Activated naive CD4-positive, alpha-beta T cell treated with anti-CD3 and anti-CD28 coated beads, Interleukin-2, amount 50 U/mL, for 24 hours (primary cell): ENCODE measurements at regions not wholly inside any gene's neighbourhood (a gene's known extent, or its start where the extent isn't known, plus 50 kb on each side); places are given as distances from the start of the nearest gene placed in this dataset.

Source experiments
- H3K27ac Mint-ChIP-seq: one replicate; pipeline ENCODE4 v1.8.0; 2021; ENCODE audit warnings: mild to moderate bottlenecking, mixed read lengths
- H3K27me3 Mint-ChIP-seq: one replicate; pipeline ENCODE4 v1.8.0; 2021; ENCODE audit warnings: mixed read lengths
- H3K36me3 Mint-ChIP-seq: one replicate; pipeline ENCODE4 v1.8.0; 2021; ENCODE audit warnings: mixed read lengths
- H3K4me1 Mint-ChIP-seq: one replicate; pipeline ENCODE4 v1.8.0; 2021; ENCODE audit warnings: mixed read lengths
- H3K4me3 Mint-ChIP-seq: one replicate; pipeline ENCODE4 v1.8.0; 2021; ENCODE audit warnings: mild to moderate bottlenecking, mixed read lengths
- H3K9me3 Mint-ChIP-seq: one replicate; pipeline ENCODE4 v1.8.0; 2021; ENCODE audit warnings: mixed read lengths

- H3K4me1 Mint-ChIP-seq, result peaks cover 13% of the 10 kb centered on the region
- H3K4me3 Mint-ChIP-seq, result no peak overlapping the region
- H3K27ac Mint-ChIP-seq, result no peak overlapping the region
- H3K9me3 Mint-ChIP-seq, result no peaks in the 10 kb centered on the region
- peaks cover 2% of the 10 kb centered on the region for H3K36me3 Mint-ChIP-seq
- no peaks in the 10 kb centered on the region for H3K27me3 Mint-ChIP-seq
These were observed 119.9 kb upstream of the STT3B start for GRCh38 chr3:31412832-31413231.

- no peak overlapping the region for H3K4me3 Mint-ChIP-seq
- H3K9me3 Mint-ChIP-seq, result no peaks in the 10 kb centered on the region
- H3K27me3 Mint-ChIP-seq, result no peaks in the 10 kb centered on the region
- peaks cover 2% of the 10 kb centered on the region for H3K36me3 Mint-ChIP-seq
- no peak overlapping the region for H3K27ac Mint-ChIP-seq
- peaks cover 11% of the 10 kb centered on the region for H3K4me1 Mint-ChIP-seq
These were observed 119.2 kb upstream of the STT3B start for GRCh38 chr3:31413515-31413914.

DNA sequence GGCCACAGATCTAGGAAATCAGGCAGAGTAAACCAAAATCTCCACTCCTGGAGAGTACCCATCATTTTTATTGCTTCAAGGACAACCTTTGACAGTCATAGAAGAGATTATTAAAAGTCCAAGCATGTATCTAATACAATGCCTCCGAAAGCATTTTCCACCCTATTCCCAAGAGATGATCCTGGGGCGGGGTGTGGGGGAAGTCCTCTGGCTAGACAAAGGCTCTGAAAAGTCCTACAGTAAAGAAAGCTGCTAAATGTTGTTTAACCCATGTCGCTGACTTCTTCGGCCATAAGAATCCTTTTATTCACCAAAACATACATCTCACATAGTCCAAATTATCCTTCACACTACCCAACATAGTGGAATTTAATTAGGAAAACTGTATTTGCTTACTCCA lies 115.7 kb upstream of the STT3B start:
- no peaks in the 10 kb centered on the region for H3K9me3 Mint-ChIP-seq
- no peaks in the 10 kb centered on the region for H3K36me3 Mint-ChIP-seq
- H3K27ac Mint-ChIP-seq, result no peak overlapping the region
- H3K4me3 Mint-ChIP-seq, result no peak overlapping the region
- no peaks in the 10 kb centered on the region for H3K27me3 Mint-ChIP-seq
- peaks cover 6% of the 10 kb centered on the region for H3K4me1 Mint-ChIP-seq

DNA sequence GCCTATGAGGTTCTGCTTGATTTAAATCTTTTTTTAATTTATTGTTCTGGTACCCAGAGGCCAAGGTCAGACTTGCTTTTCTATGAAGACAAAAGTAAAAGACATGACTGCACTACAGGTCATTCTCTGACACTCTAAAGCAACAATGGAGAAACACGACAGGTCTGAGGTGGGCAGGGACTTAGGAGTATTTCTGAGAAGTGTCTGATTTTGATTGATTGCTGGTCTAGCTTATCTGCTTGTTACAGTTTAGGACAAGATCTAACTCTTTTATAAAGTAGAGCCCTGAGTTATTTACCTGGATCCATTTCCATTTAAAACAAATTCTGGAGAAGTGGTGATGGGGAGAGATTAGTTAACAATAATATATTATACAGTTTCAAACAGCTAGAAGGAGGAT lies 115.2 kb upstream of the STT3B start:
- Mint-ChIP-seq H3K9me3 (no peaks in the 10 kb centered on the region), H3K27me3 (no peaks in the 10 kb centered on the region), H3K4me1 (peaks cover 10% of the 10 kb centered on the region), H3K27ac (no peak overlapping the region), H3K4me3 (no peak overlapping the region), H3K36me3 (no peaks in the 10 kb centered on the region)

DNA sequence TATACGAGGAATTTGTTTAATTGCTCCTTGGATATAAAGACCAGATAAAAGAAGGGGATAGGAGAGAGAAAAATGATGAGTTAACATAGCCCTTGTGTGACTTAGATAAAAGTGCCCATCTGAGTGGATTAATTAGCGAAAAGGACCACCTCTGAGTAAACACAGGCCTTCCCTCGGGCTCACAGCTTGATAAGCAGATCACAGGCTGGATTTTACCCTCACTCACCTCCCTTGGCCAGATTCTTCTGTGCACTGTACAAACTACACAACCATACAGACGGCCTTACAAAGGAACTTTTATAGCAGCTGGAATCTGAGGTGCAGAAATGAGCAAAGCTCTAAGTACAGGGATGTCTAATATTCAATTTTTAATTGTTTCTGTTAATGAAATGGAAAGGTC lies 112.4 kb upstream of the STT3B start:
- Mint-ChIP-seq H3K36me3 (no peaks in the 10 kb centered on the region), H3K9me3 (no peaks in the 10 kb centered on the region), H3K4me3 (no peak overlapping the region), H3K27ac (no peak overlapping the region), H3K4me1 (peaks cover 11% of the 10 kb centered on the region), H3K27me3 (no peaks in the 10 kb centered on the region)

- Mint-ChIP-seq H3K27ac (no peak overlapping the region), H3K27me3 (no peaks in the 10 kb centered on the region), H3K9me3 (no peaks in the 10 kb centered on the region), H3K4me1 (peaks cover 11% of the 10 kb centered on the region), H3K36me3 (no peaks in the 10 kb centered on the region), H3K4me3 (no peak overlapping the region)
These were observed 111.2 kb upstream of the STT3B start for GRCh38 chr3:31421314-31422048.

- Mint-ChIP-seq H3K36me3 (no peaks in the 10 kb centered on the region), H3K4me1 (peaks cover 11% of the 10 kb centered on the region), H3K27ac (peak overlapping the region; percentile 14), H3K9me3 (no peaks in the 10 kb centered on the region), H3K4me3 (no peak overlapping the region), H3K27me3 (no peaks in the 10 kb centered on the region)
These were observed 110.5 kb upstream of the STT3B start for GRCh38 chr3:31422237-31422636.

GRCh38 chr3:31423482-31423881 lies 109.2 kb upstream of the STT3B start:
- no peak overlapping the region for H3K27ac Mint-ChIP-seq
- no peaks in the 10 kb centered on the region for H3K9me3 Mint-ChIP-seq
- no peak overlapping the region for H3K4me3 Mint-ChIP-seq
- H3K36me3 Mint-ChIP-seq, result no peaks in the 10 kb centered on the region
- H3K27me3 Mint-ChIP-seq, result no peaks in the 10 kb centered on the region
- peaks cover 11% of the 10 kb centered on the region for H3K4me1 Mint-ChIP-seq

- H3K27me3 Mint-ChIP-seq, result no peaks in the 10 kb centered on the region
- H3K4me3 Mint-ChIP-seq, result no peak overlapping the region
- H3K36me3 Mint-ChIP-seq, result peaks cover 3% of the 10 kb centered on the region
- H3K4me1 Mint-ChIP-seq, result peaks cover 11% of the 10 kb centered on the region
- H3K27ac Mint-ChIP-seq, result no peak overlapping the region
- peaks cover 10% of the 10 kb centered on the region for H3K9me3 Mint-ChIP-seq
These were observed 107.3 kb upstream of the STT3B start for GRCh38 chr3:31425401-31425800.

- peaks cover 10% of the 10 kb centered on the region for H3K9me3 Mint-ChIP-seq
- H3K27me3 Mint-ChIP-seq, result no peaks in the 10 kb centered on the region
- H3K36me3 Mint-ChIP-seq, result peaks cover 3% of the 10 kb centered on the region
- no peak overlapping the region for H3K27ac Mint-ChIP-seq
- no peak overlapping the region for H3K4me3 Mint-ChIP-seq
- H3K4me1 Mint-ChIP-seq, result no peaks in the 10 kb centered on the region
These were observed 105.1 kb upstream of the STT3B start for GRCh38 chr3:31427623-31428022.

GRCh38 chr3:31431321-31431720 lies 101.4 kb upstream of the STT3B start:
- peaks cover 6% of the 10 kb centered on the region for H3K36me3 Mint-ChIP-seq

DNA sequence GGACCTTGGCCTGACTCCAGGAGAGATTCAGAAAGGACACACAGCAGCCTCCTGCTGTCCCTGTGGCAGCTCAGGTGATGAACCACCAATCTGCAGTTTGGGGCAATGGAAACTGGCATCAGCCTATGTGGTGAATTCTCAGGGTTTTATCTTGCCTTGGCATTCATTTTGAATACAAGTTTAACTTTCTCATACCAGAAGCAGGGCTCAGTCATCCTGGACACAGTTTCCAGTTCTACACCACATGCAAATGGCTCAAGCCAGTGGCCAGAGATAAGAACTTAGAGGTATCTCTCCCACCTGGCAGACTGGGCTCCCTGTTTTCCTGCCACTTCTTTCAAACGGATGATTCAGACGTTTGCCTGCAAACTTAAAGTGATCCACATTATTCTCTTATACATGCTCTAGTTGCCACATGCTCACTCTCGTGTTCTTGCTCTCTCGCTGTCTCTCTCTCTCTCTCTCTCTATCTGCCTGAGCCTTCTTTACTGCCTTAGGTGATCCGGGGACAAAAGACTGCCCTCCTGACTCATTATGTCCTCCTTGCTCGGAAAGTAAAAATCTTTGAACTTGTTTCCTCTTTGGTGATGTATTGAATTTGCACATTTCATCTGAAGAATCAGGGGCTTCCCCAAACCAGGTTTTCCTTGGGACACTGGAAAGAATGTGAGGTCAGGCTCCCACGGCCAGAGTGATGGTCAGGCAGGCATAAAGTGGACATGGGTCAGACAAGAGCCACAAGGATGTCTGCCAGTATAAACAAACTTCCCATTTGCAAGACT lies 99.6 kb upstream of the STT3B start:
- Mint-ChIP-seq H3K27ac (no peak overlapping the region), H3K36me3 (peaks cover 14% of the 10 kb centered on the region), H3K9me3 (peaks cover 24% of the 10 kb centered on the region), H3K4me3 (no peak overlapping the region), H3K27me3 (no peaks in the 10 kb centered on the region), H3K4me1 (no peaks in the 10 kb centered on the region)

More at GRCh38 chr3:31431321-31431720, 101.4 kb upstream of the STT3B start:
- Mint-ChIP-seq H3K4me3 (no peak overlapping the region), H3K4me1 (no peaks in the 10 kb centered on the region), H3K9me3 (peaks cover 10% of the 10 kb centered on the region), H3K27me3 (no peaks in the 10 kb centered on the region), H3K27ac (no peak overlapping the region)

GRCh38 chr3:31433679-31433992 lies 99.1 kb upstream of the STT3B start:
- H3K4me3 Mint-ChIP-seq, result no peak overlapping the region
- no peaks in the 10 kb centered on the region for H3K4me1 Mint-ChIP-seq
- peaks cover 23% of the 10 kb centered on the region for H3K9me3 Mint-ChIP-seq
- peaks cover 14% of the 10 kb centered on the region for H3K36me3 Mint-ChIP-seq
- no peak overlapping the region for H3K27ac Mint-ChIP-seq
- no peaks in the 10 kb centered on the region for H3K27me3 Mint-ChIP-seq

GRCh38 chr3:31434819-31435218 lies 97.9 kb upstream of the STT3B start:
- H3K9me3 Mint-ChIP-seq, result peaks cover 15% of the 10 kb centered on the region
- H3K27ac Mint-ChIP-seq, result no peak overlapping the region
- H3K4me3 Mint-ChIP-seq, result no peak overlapping the region
- no peaks in the 10 kb centered on the region for H3K27me3 Mint-ChIP-seq
- peaks cover 11% of the 10 kb centered on the region for H3K36me3 Mint-ChIP-seq
- peaks cover under 1% of the 10 kb centered on the region for H3K4me1 Mint-ChIP-seq

DNA sequence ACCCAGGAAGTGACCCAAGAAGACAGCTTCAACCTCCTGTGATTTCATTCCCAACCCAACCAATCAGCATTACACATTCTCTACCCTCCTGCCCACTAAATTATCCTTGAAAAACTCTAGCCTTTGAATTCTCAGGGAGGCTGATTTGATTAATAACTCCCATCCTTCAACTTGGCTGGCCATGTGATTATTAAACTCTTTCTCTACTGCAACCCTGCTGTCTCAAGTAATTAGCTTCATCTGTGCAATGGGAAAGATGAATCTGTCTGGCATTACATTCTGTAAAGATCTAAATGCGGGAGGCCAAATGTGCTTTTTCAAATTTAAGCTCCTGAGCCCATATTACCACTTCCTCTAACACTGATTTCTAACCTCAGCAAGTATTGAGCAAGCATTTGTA lies 95.9 kb upstream of the STT3B start:
- H3K4me1 Mint-ChIP-seq, result peaks cover 11% of the 10 kb centered on the region
- H3K9me3 Mint-ChIP-seq, result peaks cover 15% of the 10 kb centered on the region
- no peak overlapping the region for H3K27ac Mint-ChIP-seq
- H3K27me3 Mint-ChIP-seq, result no peaks in the 10 kb centered on the region
- peaks cover 11% of the 10 kb centered on the region for H3K36me3 Mint-ChIP-seq
- H3K4me3 Mint-ChIP-seq, result no peak overlapping the region

DNA sequence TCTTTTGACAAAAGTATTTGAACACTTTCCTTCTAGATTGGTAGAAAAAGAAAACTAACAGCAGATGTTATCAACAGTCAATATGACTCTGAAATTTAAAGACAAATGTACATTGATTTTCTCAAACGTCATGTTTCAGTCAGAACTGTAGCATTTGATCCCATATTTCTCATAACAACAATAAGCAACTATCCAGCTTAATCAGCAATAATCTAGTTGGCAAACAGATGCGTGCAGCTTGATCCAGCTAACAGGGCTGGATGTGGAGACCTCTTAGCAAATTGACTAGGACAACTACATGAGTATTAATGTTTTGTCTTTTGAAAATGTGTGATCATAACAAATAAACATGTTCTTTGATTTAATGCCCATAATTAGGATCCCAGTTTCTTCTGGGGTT lies 94.0 kb upstream of the STT3B start:
- no peak overlapping the region for H3K27ac Mint-ChIP-seq
- peaks cover 15% of the 10 kb centered on the region for H3K9me3 Mint-ChIP-seq
- peaks cover 24% of the 10 kb centered on the region for H3K4me1 Mint-ChIP-seq
- H3K36me3 Mint-ChIP-seq, result peaks cover 11% of the 10 kb centered on the region
- H3K27me3 Mint-ChIP-seq, result no peaks in the 10 kb centered on the region
- H3K4me3 Mint-ChIP-seq, result no peak overlapping the region
